WTC11 (cell line): ENCODE measurements at regions not wholly inside any gene's neighbourhood (a gene's known extent, or its start where the extent isn't known, plus 50 kb on each side); places are given as distances from the start of the nearest gene placed in this dataset.

ENCODE experiments used
- ATAC-seq: fragments of 200-7000 bp; cut with Tn5 transposase; 2 replicates; pipeline ENCODE4 v1.10.0; 2021; ENCODE audit warnings: mild to moderate bottlenecking, moderate library complexity
- CTCF ChIA-PET: fragments of 300-600 bp; sonication (Branson Sonifier 250); formaldehyde crosslinking; loops from one replicate; lab custom pipeline; 2021; ENCODE audit warnings: antibody characterized with exemption; lab: Charles Lee
- POLR2A ChIA-PET: fragments of 350-600 bp; sonication (Branson Sonifier 250); formaldehyde crosslinking; loops from one replicate; lab custom pipeline; 2021; ENCODE audit warnings: antibody characterized with exemption; lab: Charles Lee
- DNase-seq: peaks from one replicate; pipeline ENCODE4 v3.0.0; 2021; ENCODE audit warnings: low spot score
- H3K27ac Mint-ChIP-seq: 2 replicates; pipeline ENCODE4 v1.8.0; 2021; ENCODE audit warnings: mixed read lengths
- H3K27me3 Mint-ChIP-seq: 2 replicates; pipeline ENCODE4 v1.8.0; 2021; ENCODE audit warnings: low read depth, mild to moderate bottlenecking, moderate library complexity, mixed read lengths
- H3K36me3 Mint-ChIP-seq: 2 replicates; pipeline ENCODE4 v1.8.0; 2021; ENCODE audit warnings: mixed read lengths
- H3K4me1 Mint-ChIP-seq: 2 replicates; pipeline ENCODE4 v1.8.0; 2022; ENCODE audit warnings: mixed read lengths
- H3K4me3 Mint-ChIP-seq: 2 replicates; pipeline ENCODE4 v1.8.0; 2021; ENCODE audit warnings: mild to moderate bottlenecking, moderate library complexity, mixed read lengths
- H3K9me3 Mint-ChIP-seq: 2 replicates; pipeline ENCODE4 v1.8.0; 2021; ENCODE audit warnings: mixed read lengths
- ESRRA ChIP-seq: sonication (generic); formaldehyde crosslinking; IDR thresholded peaks from 2 replicates; pipeline ENCODE4 v1.8.1; 2022; ENCODE audit warnings: mild to moderate bottlenecking, missing genetic modification reagents, borderline replicate concordance
- FOXJ3 ChIP-seq: sonication (generic); formaldehyde crosslinking; IDR thresholded peaks from 2 replicates; pipeline ENCODE4 v1.9.0; 2021; ENCODE audit warnings: missing genetic modification reagents, mild to moderate bottlenecking, borderline replicate concordance
- GABPB1 ChIP-seq: sonication (generic); formaldehyde crosslinking; IDR thresholded peaks from 2 replicates; pipeline ENCODE4 v1.8.1; 2023; ENCODE audit warnings: mild to moderate bottlenecking, missing genetic modification reagents
- RELA ChIP-seq: sonication (generic); formaldehyde crosslinking; IDR thresholded peaks from 2 replicates; pipeline ENCODE4 v1.8.1; 2022; ENCODE audit warnings: missing genetic modification reagents, mild to moderate bottlenecking, borderline replicate concordance
- SMAD3 ChIP-seq: sonication (generic); formaldehyde crosslinking; IDR thresholded peaks from 2 replicates; pipeline ENCODE4 v1.8.0; 2022; ENCODE audit warnings: missing genetic modification reagents, mild to moderate bottlenecking, borderline replicate concordance
- SOX15 ChIP-seq: fragments of 250-450 bp; sonication (Bioruptor Pico); IDR thresholded peaks from 2 replicates; pipeline ENCODE4 v1.9.0; 2021; ENCODE audit warnings: mild to moderate bottlenecking
- TEAD1 ChIP-seq: sonication (generic); formaldehyde crosslinking; IDR thresholded peaks from 2 replicates; pipeline ENCODE4 v1.8.0; 2022; ENCODE audit warnings: mild to moderate bottlenecking, missing genetic modification reagents
- TEAD4 ChIP-seq: sonication (generic); formaldehyde crosslinking; IDR thresholded peaks from 2 replicates; pipeline ENCODE4 v1.8.0; 2022; ENCODE audit warnings: mild to moderate bottlenecking, missing genetic modification reagents
- ZNF121 ChIP-seq: sonication (generic); formaldehyde crosslinking; IDR thresholded peaks from 2 replicates; pipeline ENCODE4 v1.8.0; 2023; ENCODE audit warnings: missing genetic modification reagents
- ZNF263 ChIP-seq: sonication (generic); formaldehyde crosslinking; IDR thresholded peaks from 2 replicates; pipeline ENCODE4 v1.8.1; 2022; ENCODE audit warnings: low read depth, mild to moderate bottlenecking, moderate library complexity, missing genetic modification reagents
- ZNF317 ChIP-seq: sonication (generic); formaldehyde crosslinking; IDR thresholded peaks from 2 replicates; pipeline ENCODE4 v1.8.1; 2023; ENCODE audit warnings: low read depth, mild to moderate bottlenecking, moderate library complexity, missing genetic modification reagents, borderline replicate concordance
- ZNF396 ChIP-seq: fragments of 250-450 bp; sonication (Bioruptor Pico); IDR thresholded peaks from 2 replicates; pipeline ENCODE4 v1.8.0; 2021; ENCODE audit warnings: mild to moderate bottlenecking, moderate library complexity, borderline replicate concordance
- ZNF423 ChIP-seq: fragments of 250-450 bp; sonication (Bioruptor Pico); IDR thresholded peaks from 2 replicates; pipeline ENCODE4 v2.1.2; 2022; ENCODE audit warnings: mild to moderate bottlenecking, moderate library complexity
- ZNF671 ChIP-seq: fragments of 250-450 bp; sonication (Bioruptor Pico); IDR thresholded peaks from 2 replicates; pipeline ENCODE4 v1.8.0; 2021; ENCODE audit warnings: mild to moderate bottlenecking
- TF ChIP-seq, protein P1 (sequence below): sonication (generic); formaldehyde crosslinking; IDR thresholded peaks from 2 replicates; pipeline ENCODE4 v1.8.0; 2022; ENCODE audit warnings: mild to moderate bottlenecking, missing genetic modification reagents
- TF ChIP-seq, protein P2 (sequence below): fragments of 250-450 bp; sonication (Bioruptor Pico); IDR thresholded peaks from 2 replicates; pipeline ENCODE4 v1.9.0; 2021; ENCODE audit warnings: mild to moderate bottlenecking
- TF ChIP-seq, protein P3 (sequence below): sonication (generic); formaldehyde crosslinking; IDR thresholded peaks from 2 replicates; pipeline ENCODE4 v1.8.1; 2023; ENCODE audit warnings: mild to moderate bottlenecking, missing genetic modification reagents, moderate library complexity
- TF ChIP-seq, protein P4 (sequence below): sonication (generic); formaldehyde crosslinking; IDR thresholded peaks from 2 replicates; pipeline ENCODE4 v1.8.1; 2023; ENCODE audit warnings: mild to moderate bottlenecking, moderate library complexity, missing genetic modification reagents
- TF ChIP-seq, protein P5 (sequence below): sonication (generic); formaldehyde crosslinking; IDR thresholded peaks from 2 replicates; pipeline ENCODE4 v1.8.1; 2023; ENCODE audit warnings: mild to moderate bottlenecking, missing genetic modification reagents, moderate library complexity
- TF ChIP-seq, protein P6 (sequence below): sonication (generic); formaldehyde crosslinking; IDR thresholded peaks from 2 replicates; pipeline ENCODE4 v1.8.0; 2022; ENCODE audit warnings: mild to moderate bottlenecking, missing genetic modification reagents
- TF ChIP-seq, protein P7 (sequence below): fragments of 200-600 bp; IDR thresholded peaks from 2 replicates; pipeline ENCODE4 v1.8.0; 2022; ENCODE audit warnings: antibody characterized with exemption
- TF ChIP-seq, protein P8 (sequence below): sonication (generic); formaldehyde crosslinking; IDR thresholded peaks from 2 replicates; pipeline ENCODE4 v1.8.1; 2023; ENCODE audit warnings: mild to moderate bottlenecking, missing genetic modification reagents

DNA sequence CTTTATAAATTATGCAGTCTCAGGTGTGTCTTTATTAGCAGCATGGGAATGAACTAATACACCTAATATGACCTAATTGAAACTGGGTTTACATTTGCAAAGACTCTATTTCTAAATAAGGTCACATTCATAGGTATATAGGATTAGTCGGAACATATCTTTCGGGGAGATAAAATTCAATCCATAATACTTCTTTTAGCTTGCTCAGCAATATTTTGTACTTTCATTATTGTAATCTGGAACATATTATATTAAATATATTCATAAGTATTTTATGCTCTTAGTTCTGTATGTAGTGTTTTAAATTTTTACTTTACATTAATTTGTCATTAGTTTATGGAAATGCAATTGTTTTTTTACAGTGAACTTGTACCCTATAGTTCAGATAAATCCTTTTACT is 927.7 kb downstream of the CCDC85A start:
- DNase-seq, result no peak
- Mint-ChIP-seq H3K27ac (no peak overlapping the region), H3K27me3 (no peaks in the 10 kb centered on the region), H3K9me3 (peaks cover 25% of the 10 kb centered on the region), H3K36me3 (peaks cover 5% of the 10 kb centered on the region), H3K4me3 (no peak overlapping the region), H3K4me1 (no peaks in the 10 kb centered on the region)
- POLR2A ChIA-PET, result no interaction called here
- TF ChIP-seq ZNF121 (CRISPR knock-in tag) (no peak), ZNF317 (CRISPR knock-in tag) (no peak), ZNF423 (no peak), FOXJ3 (CRISPR knock-in tag) (no peak), ZNF671 (no peak), SOX15 (CRISPR knock-in tag) (no peak), GABPB1 (CRISPR knock-in tag) (no peak), ZNF263 (CRISPR knock-in tag) (no peak), SMAD3 (CRISPR knock-in tag) (no peak), RELA (CRISPR knock-in tag) (no peak), TEAD4 (CRISPR knock-in tag) (no peak)
- TF ChIP-seq, protein P1, sequence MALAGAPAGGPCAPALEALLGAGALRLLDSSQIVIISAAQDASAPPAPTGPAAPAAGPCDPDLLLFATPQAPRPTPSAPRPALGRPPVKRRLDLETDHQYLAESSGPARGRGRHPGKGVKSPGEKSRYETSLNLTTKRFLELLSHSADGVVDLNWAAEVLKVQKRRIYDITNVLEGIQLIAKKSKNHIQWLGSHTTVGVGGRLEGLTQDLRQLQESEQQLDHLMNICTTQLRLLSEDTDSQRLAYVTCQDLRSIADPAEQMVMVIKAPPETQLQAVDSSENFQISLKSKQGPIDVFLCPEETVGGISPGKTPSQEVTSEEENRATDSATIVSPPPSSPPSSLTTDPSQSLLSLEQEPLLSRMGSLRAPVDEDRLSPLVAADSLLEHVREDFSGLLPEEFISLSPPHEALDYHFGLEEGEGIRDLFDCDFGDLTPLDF (CRISPR knock-in tag), result no peak
- TF ChIP-seq, protein P2, sequence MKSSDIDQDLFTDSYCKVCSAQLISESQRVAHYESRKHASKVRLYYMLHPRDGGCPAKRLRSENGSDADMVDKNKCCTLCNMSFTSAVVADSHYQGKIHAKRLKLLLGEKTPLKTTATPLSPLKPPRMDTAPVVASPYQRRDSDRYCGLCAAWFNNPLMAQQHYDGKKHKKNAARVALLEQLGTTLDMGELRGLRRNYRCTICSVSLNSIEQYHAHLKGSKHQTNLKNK, result no peak
- TF ChIP-seq, protein P3, sequence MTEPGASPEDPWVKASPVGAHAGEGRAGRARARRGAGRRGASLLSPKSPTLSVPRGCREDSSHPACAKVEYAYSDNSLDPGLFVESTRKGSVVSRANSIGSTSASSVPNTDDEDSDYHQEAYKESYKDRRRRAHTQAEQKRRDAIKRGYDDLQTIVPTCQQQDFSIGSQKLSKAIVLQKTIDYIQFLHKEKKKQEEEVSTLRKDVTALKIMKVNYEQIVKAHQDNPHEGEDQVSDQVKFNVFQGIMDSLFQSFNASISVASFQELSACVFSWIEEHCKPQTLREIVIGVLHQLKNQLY (CRISPR knock-in tag), result no peak
- TF ChIP-seq, protein P4, sequence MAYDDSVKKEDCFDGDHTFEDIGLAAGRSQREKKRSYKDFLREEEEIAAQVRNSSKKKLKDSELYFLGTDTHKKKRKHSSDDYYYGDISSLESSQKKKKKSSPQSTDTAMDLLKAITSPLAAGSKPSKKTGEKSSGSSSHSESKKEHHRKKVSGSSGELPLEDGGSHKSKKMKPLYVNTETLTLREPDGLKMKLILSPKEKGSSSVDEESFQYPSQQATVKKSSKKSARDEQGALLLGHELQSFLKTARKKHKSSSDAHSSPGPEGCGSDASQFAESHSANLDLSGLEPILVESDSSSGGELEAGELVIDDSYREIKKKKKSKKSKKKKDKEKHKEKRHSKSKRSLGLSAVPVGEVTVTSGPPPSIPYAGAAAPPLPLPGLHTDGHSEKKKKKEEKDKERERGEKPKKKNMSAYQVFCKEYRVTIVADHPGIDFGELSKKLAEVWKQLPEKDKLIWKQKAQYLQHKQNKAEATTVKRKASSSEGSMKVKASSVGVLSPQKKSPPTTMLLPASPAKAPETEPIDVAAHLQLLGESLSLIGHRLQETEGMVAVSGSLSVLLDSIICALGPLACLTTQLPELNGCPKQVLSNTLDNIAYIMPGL, result no peak
- no peak for ATAC-seq
- CTCF ChIA-PET, result no interaction called here

DNA sequence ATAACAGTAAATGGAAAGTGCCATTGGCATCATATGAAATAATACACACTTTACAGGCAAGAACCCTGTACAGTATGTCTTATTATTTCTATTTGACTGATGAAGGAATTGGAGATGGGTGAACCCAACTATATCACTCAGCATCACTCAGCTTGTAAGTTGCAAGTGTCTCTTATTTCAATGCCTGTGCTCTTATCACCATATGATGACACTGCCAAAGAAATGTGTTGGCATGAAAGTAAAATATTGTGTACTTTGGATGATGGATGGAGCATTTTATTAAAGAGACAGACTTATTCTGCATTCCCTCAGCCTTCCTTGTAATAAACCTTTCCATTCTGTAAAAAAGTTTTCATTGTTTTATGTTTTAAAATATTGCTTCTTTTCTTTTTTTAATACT is 927.5 kb upstream of the VRK2 start:
- H3K36me3 Mint-ChIP-seq, result no peaks in the 10 kb centered on the region
- H3K27ac Mint-ChIP-seq, result no peak overlapping the region
- no peaks in the 10 kb centered on the region for H3K9me3 Mint-ChIP-seq
- ChIA-PET POLR2A (no interaction called here), CTCF (no interaction called here)
- no peak for ATAC-seq
- no peak for DNase-seq
- TF ChIP-seq, protein P5, sequence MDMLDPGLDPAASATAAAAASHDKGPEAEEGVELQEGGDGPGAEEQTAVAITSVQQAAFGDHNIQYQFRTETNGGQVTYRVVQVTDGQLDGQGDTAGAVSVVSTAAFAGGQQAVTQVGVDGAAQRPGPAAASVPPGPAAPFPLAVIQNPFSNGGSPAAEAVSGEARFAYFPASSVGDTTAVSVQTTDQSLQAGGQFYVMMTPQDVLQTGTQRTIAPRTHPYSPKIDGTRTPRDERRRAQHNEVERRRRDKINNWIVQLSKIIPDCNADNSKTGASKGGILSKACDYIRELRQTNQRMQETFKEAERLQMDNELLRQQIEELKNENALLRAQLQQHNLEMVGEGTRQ, result no peak
- TF ChIP-seq, protein P6, sequence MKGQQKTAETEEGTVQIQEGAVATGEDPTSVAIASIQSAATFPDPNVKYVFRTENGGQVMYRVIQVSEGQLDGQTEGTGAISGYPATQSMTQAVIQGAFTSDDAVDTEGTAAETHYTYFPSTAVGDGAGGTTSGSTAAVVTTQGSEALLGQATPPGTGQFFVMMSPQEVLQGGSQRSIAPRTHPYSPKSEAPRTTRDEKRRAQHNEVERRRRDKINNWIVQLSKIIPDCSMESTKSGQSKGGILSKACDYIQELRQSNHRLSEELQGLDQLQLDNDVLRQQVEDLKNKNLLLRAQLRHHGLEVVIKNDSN (CRISPR knock-in tag), result no peak
- TF ChIP-seq TEAD4 (CRISPR knock-in tag) (no peak), ESRRA (CRISPR knock-in tag) (no peak)
- TF ChIP-seq, all 79 proteins: peak for 0
- no peak overlapping the region for H3K4me3 Mint-ChIP-seq
- no peaks in the 10 kb centered on the region for H3K4me1 Mint-ChIP-seq
- no peaks in the 10 kb centered on the region for H3K27me3 Mint-ChIP-seq

DNA sequence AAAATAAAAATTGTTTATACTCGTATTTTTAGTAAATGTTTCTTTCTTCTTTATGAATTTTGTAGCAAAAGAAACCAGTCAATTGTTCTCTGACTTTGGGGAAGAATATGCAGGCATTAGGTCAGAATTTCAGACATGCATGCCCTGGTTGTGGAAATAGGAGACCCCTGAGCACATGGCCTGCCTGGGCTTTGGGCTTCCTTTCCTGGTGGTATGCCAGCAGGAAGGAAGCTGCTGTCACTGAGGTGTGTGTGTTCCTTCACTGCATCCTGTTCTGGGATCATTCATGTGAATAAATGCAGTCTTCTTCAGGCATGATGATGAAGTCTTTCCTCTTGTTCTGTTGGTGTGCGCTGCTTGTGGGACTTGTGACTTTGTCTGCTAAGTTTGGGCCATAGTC is 920.2 kb upstream of the VRK2 start:
- POLR2A ChIA-PET, result no interaction called here
- ATAC-seq (peak; percentile 52), DNase-seq (no peak)
- no peaks in the 10 kb centered on the region for H3K27me3 Mint-ChIP-seq
- H3K9me3 Mint-ChIP-seq, result no peaks in the 10 kb centered on the region
- CTCF ChIA-PET, result interaction anchor here (0.6 kb wide), 1 partner anchor 393 kb away, joined by 3 read pairs; no protein-coding TSS in a partner anchor
- H3K36me3 Mint-ChIP-seq, result no peaks in the 10 kb centered on the region
- 0 out of 2 replicates have a peak, but pooled peaks cover 3% of the 10 kb centered on the region for H3K4me1 Mint-ChIP-seq
- no peak overlapping the region for H3K27ac Mint-ChIP-seq
- no peak overlapping the region for H3K4me3 Mint-ChIP-seq
- TF ChIP-seq ZNF396 (no peak), TEAD1 (CRISPR knock-in tag) (no peak)
- TF ChIP-seq, protein P2, result no peak
- TF ChIP-seq, protein P7, sequence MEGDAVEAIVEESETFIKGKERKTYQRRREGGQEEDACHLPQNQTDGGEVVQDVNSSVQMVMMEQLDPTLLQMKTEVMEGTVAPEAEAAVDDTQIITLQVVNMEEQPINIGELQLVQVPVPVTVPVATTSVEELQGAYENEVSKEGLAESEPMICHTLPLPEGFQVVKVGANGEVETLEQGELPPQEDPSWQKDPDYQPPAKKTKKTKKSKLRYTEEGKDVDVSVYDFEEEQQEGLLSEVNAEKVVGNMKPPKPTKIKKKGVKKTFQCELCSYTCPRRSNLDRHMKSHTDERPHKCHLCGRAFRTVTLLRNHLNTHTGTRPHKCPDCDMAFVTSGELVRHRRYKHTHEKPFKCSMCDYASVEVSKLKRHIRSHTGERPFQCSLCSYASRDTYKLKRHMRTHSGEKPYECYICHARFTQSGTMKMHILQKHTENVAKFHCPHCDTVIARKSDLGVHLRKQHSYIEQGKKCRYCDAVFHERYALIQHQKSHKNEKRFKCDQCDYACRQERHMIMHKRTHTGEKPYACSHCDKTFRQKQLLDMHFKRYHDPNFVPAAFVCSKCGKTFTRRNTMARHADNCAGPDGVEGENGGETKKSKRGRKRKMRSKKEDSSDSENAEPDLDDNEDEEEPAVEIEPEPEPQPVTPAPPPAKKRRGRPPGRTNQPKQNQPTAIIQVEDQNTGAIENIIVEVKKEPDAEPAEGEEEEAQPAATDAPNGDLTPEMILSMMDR, result no peak
- TF ChIP-seq, protein P8, sequence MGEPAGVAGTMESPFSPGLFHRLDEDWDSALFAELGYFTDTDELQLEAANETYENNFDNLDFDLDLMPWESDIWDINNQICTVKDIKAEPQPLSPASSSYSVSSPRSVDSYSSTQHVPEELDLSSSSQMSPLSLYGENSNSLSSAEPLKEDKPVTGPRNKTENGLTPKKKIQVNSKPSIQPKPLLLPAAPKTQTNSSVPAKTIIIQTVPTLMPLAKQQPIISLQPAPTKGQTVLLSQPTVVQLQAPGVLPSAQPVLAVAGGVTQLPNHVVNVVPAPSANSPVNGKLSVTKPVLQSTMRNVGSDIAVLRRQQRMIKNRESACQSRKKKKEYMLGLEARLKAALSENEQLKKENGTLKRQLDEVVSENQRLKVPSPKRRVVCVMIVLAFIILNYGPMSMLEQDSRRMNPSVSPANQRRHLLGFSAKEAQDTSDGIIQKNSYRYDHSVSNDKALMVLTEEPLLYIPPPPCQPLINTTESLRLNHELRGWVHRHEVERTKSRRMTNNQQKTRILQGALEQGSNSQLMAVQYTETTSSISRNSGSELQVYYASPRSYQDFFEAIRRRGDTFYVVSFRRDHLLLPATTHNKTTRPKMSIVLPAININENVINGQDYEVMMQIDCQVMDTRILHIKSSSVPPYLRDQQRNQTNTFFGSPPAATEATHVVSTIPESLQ (CRISPR knock-in tag), result no peak
